K562 (cell line): ENCODE measurements at regions not wholly inside any gene's neighbourhood (a gene's known extent, or its start where the extent isn't known, plus 50 kb on each side); places are given as distances from the start of the nearest gene placed in this dataset.

ENCODE experiments used
- ATAC-seq: fragments of 200-7000 bp; cut with Tn5 transposase; 3 replicates; pipeline ENCODE4 v1.9.1; 2020; ENCODE audit warnings: moderate library complexity
- BruUV-seq: library from RNA; stranded (reverse); fragments of 400-500 nt; replicated peaks from 2 replicates; lab custom pipeline; 2021; lab: Mats Ljungman, UMichigan
- CTCF ChIA-PET: fragments of 300-600 bp; formaldehyde crosslinking; extraction: SDS; loops from one replicate; lab custom pipeline; 2021; ENCODE audit warnings: low intra/inter-chr PET ratio; lab: Yijun Ruan, JAX
- POLR2A ChIA-PET: fragments of 300-600, 350-650 bp; sonication (Branson Sonifier 250); formaldehyde crosslinking; extraction: SDS; loops from one replicate; lab custom pipeline; 2021; ENCODE audit warnings: antibody characterized with exemption, inconsistent platforms; lab: Yijun Ruan, JAX
- DNase-seq, 4 experiments: peaks; one replicate each; pipeline versions ENCODE4 v3.0.0 to v3.0.0-alpha.2; 2011 to 2018; ENCODE audit warnings: low spot score in 3 of 4, mixed read lengths in 3 of 4; ENCODE audit errors: extremely low read depth in 1 of 4
- FAIRE-seq: peaks from 2 replicates; lab custom pipeline; 2011; peaks lifted over from hg19 to GRCh38; lab: Jason Lieb, UNC
- H2AFZ ChIP-seq: 2 replicates; pipeline ENCODE4 v1.6.0; 2011; ENCODE audit warnings: low read depth, low read length, control low read depth, inconsistent platforms
- H3K27ac ChIP-seq: fragments of 200-600 bp; 3 replicates; pipeline ENCODE4 v1.8.0; 2011; ENCODE audit warnings: low read depth, mild to moderate bottlenecking, control low read depth, inconsistent platforms, low read length, moderate library complexity, mixed read lengths; ENCODE audit errors: extremely low read depth
- H3K27me3 ChIP-seq, 2 experiments: fragments of 300-600 bp in 1 of 2; 2 replicates in 1 of 2; 3 replicates in 1 of 2; pipeline versions ENCODE4 v1.6.0 to v1.8.0; 2011; ENCODE audit warnings: inconsistent platforms in 2 of 2, low read length in 2 of 2, mild to moderate bottlenecking in 1 of 2, mixed read lengths in 1 of 2, moderate library complexity in 1 of 2; ENCODE audit not compliant: control insufficient read depth in 2 of 2, insufficient read depth in 2 of 2
- H3K36me3 ChIP-seq: fragments of 300-600 bp; 3 replicates; pipeline ENCODE4 v1.8.0; 2011; ENCODE audit warnings: mild to moderate bottlenecking, low read length, inconsistent platforms; ENCODE audit not compliant: control insufficient read depth, insufficient read depth
- H3K4me1 ChIP-seq, 2 experiments: fragments of 200-600 bp in 1 of 2; replicated peaks in 1 of 2; 2 replicates in 1 of 2; 3 replicates in 1 of 2; pipeline versions ENCODE4 v1.5.1 to v1.8.0; 2011; ENCODE audit warnings: inconsistent platforms in 2 of 2, low read length in 2 of 2, mild to moderate bottlenecking in 1 of 2, mixed read lengths in 1 of 2, moderate library complexity in 1 of 2; ENCODE audit not compliant: control insufficient read depth in 2 of 2, insufficient read depth in 2 of 2
- H3K4me2 ChIP-seq: 2 replicates; pipeline ENCODE4 v1.6.1; 2011; ENCODE audit warnings: low read length, control low read depth, inconsistent platforms, mixed read lengths; ENCODE audit not compliant: insufficient read depth
- H3K4me3 ChIP-seq: fragments of 200-600 bp; sonication (generic), shearing (Covaris generic); 2 replicates; pipeline ENCODE4 v1.5.1; 2016; ENCODE audit warnings: control low read depth, inconsistent platforms
- H3K79me2 ChIP-seq: fragments of 200-600 bp; 3 replicates; pipeline ENCODE4 v1.8.0; 2011; ENCODE audit warnings: low read length, inconsistent platforms; ENCODE audit not compliant: control insufficient read depth, insufficient read depth
- H3K9ac ChIP-seq, 2 experiments: 2 replicates each; pipeline versions ENCODE4 v1.6.0 to v1.6.1; 2011; ENCODE audit warnings: low read depth in 2 of 2, low read length in 2 of 2, control low read depth in 1 of 2, inconsistent platforms in 1 of 2, mild to moderate bottlenecking in 1 of 2, mixed read lengths in 1 of 2; ENCODE audit not compliant: insufficient read depth in 1 of 2
- H3K9me1 ChIP-seq: one replicate; pipeline ENCODE4 v1.6.0; 2011; ENCODE audit warnings: inconsistent platforms, mild to moderate bottlenecking, low read length, moderate library complexity; ENCODE audit not compliant: control insufficient read depth, insufficient read depth
- H3K9me3 ChIP-seq: replicated peaks from 2 replicates; pipeline ENCODE4 v1.5.1; 2011; ENCODE audit warnings: low read depth, low read length, inconsistent platforms; ENCODE audit not compliant: control insufficient read depth, insufficient read depth
- H4K20me1 ChIP-seq: replicated peaks from 2 replicates; pipeline ENCODE4 v1.6.1; 2011; ENCODE audit warnings: low read length, inconsistent platforms, mixed read lengths; ENCODE audit not compliant: control insufficient read depth, insufficient read depth
- AFF1 ChIP-seq, 2 experiments: fragments of 450-650 bp; IDR thresholded peaks; 2 replicates each; pipeline ENCODE4 v1.6.1; 2018; ENCODE audit warnings: mild to moderate bottlenecking in 2 of 2, low read depth in 1 of 2; ENCODE audit not compliant: partially characterized antibody in 2 of 2
- CC2D1A ChIP-seq: fragments of 450-650 bp; IDR thresholded peaks from 2 replicates; pipeline ENCODE4 v1.6.1; 2017; ENCODE audit warnings: mild to moderate bottlenecking
- MCM5 ChIP-seq: fragments of 450-650 bp; IDR thresholded peaks from 2 replicates; pipeline ENCODE4 v1.6.1; 2016; ENCODE audit warnings: low read depth
- PTBP1 ChIP-seq: fragments of 200-400 bp; formaldehyde crosslinking; IDR thresholded peaks from 2 replicates; pipeline ENCODE4 v1.6.1; 2017; ENCODE audit warnings: low read depth, low read length
- RHOXF2B ChIP-seq: fragments of 250-450 bp; sonication (Bioruptor Pico); conservative IDR thresholded peaks from 2 replicates; pipeline ENCODE4 v1.5.1; 2021
- SMAD3 ChIP-seq: fragments of 450-650 bp; formaldehyde crosslinking; conservative IDR thresholded peaks from 2 replicates; pipeline ENCODE4 v1.4.0; 2020; ENCODE audit warnings: mild to moderate bottlenecking
- in situ Hi-C: fragments of 300-500 bp; cut with MboI; formaldehyde crosslinking; loops from 4 replicates; pipeline ENCODE4 v1.15.0; 2018; ENCODE audit warnings: inconsistent platforms, mixed read lengths
- intact Hi-C: fragments of 100-400 bp; cut with micrococcal nuclease; formaldehyde crosslinking; loops from 2 replicates; pipeline ENCODE4 v1.14.2; 2022

- TF ChIP-seq AFF1 (IDR thresholded peaks at IDR 0.05; ENCODE audit: low read depth in 1 of 2, partially characterized antibody in 2 of 2) (no peak), PTBP1 (no peak), RHOXF2B (CRISPR knock-in tag) (no peak)
Measured at GRCh38 chr11:127986073-127986472, 601.3 kb downstream of the ETS1 start (continued).

DNA sequence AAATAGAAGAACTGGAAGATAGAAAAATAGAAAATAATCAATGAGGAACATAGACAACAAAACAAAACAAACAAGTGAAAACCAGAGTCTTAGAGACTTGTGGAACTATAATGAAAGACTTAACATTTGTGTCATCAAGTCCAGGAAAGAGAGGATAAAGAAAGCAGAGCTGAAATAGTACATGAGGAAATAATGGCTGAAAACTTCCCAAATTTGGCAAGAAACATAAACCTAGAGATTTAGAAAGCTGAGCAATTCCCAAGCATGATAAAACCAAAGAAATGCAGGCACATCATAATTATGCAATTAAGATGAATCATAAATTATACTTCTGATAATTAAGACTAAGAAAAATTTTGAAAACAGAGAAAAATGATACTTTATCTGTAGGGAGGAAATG, 614.5 kb downstream of the ETS1 start:
- intact Hi-C loops: no loop called here

More for the DNA sequence above, 614.5 kb downstream of the ETS1 start:
- Histone ChIP-seq H2AFZ (no peak overlapping the region), H3K9me1 (no peaks in the 10 kb centered on the region), H3K79me2 (no peaks in the 10 kb centered on the region)
- TF ChIP-seq MCM5 (no peak), CC2D1A (no peak), SMAD3 (CRISPR knock-in tag) (no peak)
- TF ChIP-seq, all 486 proteins: peak for 0
- Histone ChIP-seq H3K27ac (no peak overlapping the region), H3K4me3 (no peak overlapping the region), H4K20me1 (no peaks in the 10 kb centered on the region), H3K4me1 (no peaks in the 10 kb centered on the region), H3K4me2 (no peak overlapping the region), H3K36me3 (no peaks in the 10 kb centered on the region), H3K9me3 (no peaks in the 10 kb centered on the region), H3K9ac (no peak overlapping the region), H3K27me3 (no peaks in the 10 kb centered on the region)
- in situ Hi-C loops: no loop called here
- DNase-seq (no peak), FAIRE-seq (no peak), ATAC-seq (no peak)
- BruUV-seq: no TSS peak
- CTCF ChIA-PET: no interaction called here
- POLR2A ChIA-PET: no interaction called here
